GM13977 (cell line): ENCODE measurements at regions not wholly inside any gene's neighbourhood (a gene's known extent, or its start where the extent isn't known, plus 50 kb on each side); places are given as distances from the start of the nearest gene placed in this dataset.
"Not testable (repeated sequence)": the region's sequence is repeated elsewhere in the genome, so short reads cannot be mapped to it uniquely, and the experiment has no call there.

Experiments
- DNase-seq: peaks from one replicate; pipeline ENCODE4 v3.0.0; 2012; ENCODE audit warnings: low spot score
- in situ Hi-C: fragments of 300-500 bp; cut with MboI; formaldehyde crosslinking; loops from one replicate; pipeline ENCODE4 v1.12.0; 2022; ENCODE audit warnings: low sequenced_read_pairs, low pct_unique_long_range_greater_than_20kb, mixed read lengths, inconsistent platforms; ENCODE audit not compliant: unreplicated experiment
- TF ChIP-seq, protein P1 (sequence below): IDR thresholded peaks from 2 replicates; pipeline ENCODE4 v1.5.1; 2012; ENCODE audit warnings: mild to moderate bottlenecking, control low read depth; ENCODE audit not compliant: insufficient read depth; ENCODE audit errors: extremely low read depth, missing control alignments

DNA sequence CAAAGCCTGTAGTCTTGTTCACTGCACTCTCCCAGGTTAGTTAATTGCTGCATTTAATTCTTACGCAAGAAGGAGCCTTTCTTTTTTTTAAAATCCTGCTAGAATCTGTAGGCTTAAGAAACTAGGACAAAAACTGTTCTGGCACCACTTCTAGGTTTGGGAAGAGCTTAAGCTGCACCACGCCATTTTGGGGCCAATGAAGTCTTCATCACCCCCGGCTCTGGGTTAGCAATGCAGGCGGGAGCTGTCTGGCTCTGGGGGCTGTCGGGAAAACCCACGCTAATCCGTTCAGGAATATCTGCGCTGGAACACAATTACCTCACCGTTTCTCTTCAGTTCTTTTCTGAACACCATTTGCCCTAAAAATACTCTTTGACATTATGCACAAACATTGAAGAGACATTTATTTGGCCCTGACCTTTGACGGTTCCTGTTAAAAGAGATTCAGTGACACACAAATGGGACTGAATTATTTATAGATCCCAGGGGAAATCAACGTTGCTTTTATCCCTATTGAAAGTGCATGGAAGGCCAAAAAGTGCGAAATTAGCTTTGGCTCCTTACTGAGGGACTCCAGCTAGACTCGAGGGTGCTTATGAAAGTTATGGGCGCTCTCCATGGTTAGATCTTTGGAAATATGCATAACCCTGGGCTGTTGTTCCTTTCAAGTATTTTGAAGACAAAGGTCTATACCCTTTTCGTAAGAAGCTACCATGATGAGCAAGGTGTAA is 249.2 kb downstream of the HAPSTR1 start:
- in situ Hi-C loops, result no loop called here
- TF ChIP-seq, protein P1, sequence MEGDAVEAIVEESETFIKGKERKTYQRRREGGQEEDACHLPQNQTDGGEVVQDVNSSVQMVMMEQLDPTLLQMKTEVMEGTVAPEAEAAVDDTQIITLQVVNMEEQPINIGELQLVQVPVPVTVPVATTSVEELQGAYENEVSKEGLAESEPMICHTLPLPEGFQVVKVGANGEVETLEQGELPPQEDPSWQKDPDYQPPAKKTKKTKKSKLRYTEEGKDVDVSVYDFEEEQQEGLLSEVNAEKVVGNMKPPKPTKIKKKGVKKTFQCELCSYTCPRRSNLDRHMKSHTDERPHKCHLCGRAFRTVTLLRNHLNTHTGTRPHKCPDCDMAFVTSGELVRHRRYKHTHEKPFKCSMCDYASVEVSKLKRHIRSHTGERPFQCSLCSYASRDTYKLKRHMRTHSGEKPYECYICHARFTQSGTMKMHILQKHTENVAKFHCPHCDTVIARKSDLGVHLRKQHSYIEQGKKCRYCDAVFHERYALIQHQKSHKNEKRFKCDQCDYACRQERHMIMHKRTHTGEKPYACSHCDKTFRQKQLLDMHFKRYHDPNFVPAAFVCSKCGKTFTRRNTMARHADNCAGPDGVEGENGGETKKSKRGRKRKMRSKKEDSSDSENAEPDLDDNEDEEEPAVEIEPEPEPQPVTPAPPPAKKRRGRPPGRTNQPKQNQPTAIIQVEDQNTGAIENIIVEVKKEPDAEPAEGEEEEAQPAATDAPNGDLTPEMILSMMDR, result no peak
- DNase-seq, result no peak

DNA sequence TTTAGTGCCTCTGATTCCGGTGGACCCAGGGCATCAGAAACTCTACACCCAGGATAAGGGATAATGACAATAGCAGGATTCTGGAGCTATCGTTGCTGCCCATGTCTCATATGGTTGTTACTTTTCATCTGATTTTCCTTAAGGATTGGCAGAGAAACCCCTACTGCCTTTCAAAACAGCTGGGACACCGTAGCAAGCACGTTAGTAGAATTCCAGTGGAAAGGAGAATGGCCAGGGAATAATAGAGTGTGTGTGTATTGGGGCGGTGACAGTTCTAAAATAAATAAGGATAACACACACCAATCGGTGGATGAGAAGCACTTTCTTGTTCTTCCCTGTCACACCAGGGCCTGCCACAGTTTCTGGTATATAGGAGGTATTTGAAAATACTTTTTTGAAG is 251.8 kb downstream of the HAPSTR1 start:
- in situ Hi-C loops, result no loop called here
- TF ChIP-seq, protein P1, result no peak
- DNase-seq, result no peak

DNA sequence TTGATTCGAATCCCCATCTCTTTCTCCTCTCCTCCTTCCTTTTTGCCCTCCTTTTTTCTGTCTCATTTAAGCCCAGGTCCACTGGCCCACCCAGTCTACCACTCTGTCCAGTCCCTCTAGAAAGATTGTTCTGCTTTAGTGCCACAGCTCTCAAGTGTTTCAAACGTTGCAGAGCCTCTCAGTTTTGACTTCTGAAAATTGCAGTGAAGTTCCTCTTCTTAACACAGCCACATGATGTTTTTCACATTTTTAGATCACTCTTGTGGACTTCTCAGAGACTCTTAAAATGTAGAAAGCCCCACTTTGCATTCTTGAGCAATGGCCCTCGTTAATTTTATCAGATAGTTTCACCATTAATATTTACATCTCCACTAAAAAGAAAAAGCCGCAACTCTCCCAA is 253.1 kb downstream of the HAPSTR1 start:
- DNase-seq, result no peak
- TF ChIP-seq, protein P1, result no peak
- in situ Hi-C loops, result no loop called here

DNA sequence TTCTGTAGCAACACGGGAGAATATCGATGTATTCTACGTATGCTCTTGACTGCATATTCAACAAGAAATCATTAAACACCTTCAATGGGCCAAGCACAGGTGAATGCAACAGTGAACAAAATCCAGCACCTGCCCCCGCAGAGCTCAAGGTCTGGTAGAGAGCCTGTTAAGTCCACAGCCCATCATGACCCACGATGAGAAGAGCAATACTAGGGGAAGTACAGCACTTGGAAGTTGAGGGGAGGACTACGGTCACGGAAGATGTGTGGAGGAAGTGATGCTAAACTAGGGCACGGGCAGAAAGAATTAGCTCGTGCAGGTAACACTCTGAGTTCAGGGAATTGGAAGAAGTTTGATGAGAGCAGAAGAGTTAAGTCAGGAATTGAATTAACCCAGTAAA is 253.6 kb downstream of the HAPSTR1 start:
- in situ Hi-C loops, result no loop called here
- TF ChIP-seq, protein P1, result no peak
- no peak for DNase-seq

DNA sequence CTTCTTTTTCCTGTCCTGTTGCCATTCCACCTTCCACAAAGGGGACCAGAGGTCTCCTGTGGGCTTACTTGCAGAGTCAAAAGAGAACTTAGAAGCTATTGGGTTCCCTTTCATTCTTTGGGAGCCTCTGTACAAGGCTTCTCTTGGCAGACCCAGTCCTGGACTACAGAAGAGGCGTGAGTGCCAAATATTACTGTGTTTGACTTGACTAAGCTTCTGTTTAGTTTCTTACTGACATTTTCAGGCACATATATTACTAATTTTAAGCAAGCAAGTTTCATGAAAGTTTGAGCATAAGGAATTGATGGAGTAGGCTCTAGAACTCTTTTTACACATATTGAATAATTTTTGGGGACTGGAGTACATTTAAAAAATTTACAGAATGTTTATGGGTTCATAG is 254.4 kb downstream of the HAPSTR1 start:
- in situ Hi-C loops, result no loop called here
- no peak for DNase-seq
- TF ChIP-seq, protein P1, result no peak

DNA sequence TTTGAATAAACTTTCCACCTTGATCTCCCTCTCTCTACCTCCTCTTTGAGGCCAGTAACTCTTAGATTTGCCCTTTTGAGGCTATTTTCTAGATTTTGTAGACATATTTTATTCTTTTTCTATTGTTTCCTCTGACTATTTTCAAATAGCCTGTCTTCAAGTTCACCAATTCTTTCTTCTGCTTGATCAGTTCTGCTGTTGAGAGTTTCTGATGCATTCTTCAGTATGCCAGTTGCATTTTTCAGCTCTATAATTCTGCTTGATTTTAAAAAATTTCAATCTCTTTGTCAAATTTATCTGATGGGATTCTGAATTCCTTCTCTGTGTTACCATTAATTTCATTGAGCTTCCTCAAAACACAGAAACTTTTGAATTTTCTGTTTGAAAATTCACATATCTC is 257.5 kb downstream of the HAPSTR1 start:
- in situ Hi-C loops, result no loop called here
- TF ChIP-seq, protein P1, result no peak
- DNase-seq, result no peak

DNA sequence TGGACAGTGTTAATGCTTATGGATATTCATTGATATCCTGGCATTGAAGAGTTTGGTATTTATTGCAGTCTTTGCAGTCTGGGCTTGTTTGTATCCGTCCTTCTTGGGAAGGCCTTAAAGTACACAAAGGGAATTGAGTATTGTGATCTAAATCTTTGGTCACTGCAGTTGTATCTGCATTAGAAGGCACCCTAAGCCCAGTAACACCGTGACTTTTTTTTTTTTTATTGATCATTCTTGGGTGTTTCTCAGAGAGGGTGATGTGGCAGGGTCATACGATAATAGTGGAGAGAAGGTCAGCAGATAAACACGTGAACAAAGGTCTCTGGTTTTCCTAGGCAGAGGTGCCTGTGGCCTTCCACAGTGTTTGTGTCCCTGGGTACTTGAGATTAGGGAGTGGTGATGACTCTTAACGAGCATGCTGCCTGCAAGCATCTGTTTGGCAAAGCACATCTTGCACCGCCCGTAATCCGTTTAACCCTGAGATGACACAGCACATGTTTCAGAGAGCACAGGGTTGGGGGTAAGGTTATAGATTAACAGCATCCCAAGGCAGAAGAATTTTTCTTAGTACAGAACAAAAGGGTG is 258.0 kb downstream of the HAPSTR1 start:
- in situ Hi-C loops, DNase-seq: not testable (repeated sequence)

DNA sequence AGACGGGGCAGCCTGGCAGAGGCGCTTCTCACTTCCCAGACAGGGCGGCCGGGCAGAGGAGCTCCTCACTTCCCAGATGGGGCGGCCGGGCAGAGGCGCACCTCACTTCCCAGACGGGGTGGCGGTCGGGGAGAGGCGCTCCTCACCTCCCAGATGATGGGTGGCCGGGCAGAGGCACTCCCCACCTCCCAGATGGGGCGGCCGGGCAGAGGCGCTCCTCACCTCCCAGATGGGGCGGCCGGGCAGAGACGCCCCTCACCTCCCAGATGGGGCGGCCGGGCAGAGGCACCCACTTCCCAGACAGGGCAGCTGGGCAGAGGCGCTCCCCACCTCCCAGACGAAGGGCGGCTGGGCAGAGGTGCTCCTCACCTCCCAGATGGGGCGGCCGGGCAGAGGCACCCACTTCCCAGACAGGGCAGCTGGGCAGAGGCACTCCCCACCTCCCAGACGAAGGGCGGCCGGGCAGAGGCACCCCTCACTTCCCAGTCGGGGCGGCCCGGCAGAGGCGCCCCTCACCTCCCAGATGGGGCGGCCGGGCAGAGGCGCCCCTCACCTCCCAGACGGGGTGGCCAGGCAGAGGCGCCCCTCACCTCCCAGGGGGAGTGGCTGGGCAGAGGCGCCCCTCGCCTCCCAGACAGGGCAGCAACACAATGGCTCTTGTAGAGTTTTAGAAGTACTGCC is 258.8 kb downstream of the HAPSTR1 start:
- in situ Hi-C loops, DNase-seq: not testable (repeated sequence)
